OCI-LY3 (cell line): ENCODE measurements at regions not wholly inside any gene's neighbourhood (a gene's known extent, or its start where the extent isn't known, plus 50 kb on each side); places are given as distances from the start of the nearest gene placed in this dataset.

Experiments
- H2AFZ ChIP-seq: fragments of 200-600, 300-600 bp; shearing (Covaris generic); 2 replicates; pipeline ENCODE4 v1.6.0; 2014; ENCODE audit warnings: antibody characterized with exemption, low read depth, low read length
- H3K27ac ChIP-seq: fragments of 200-600, 300-600 bp; sonication (generic); 2 replicates; pipeline ENCODE4 v1.5.1; 2014; ENCODE audit warnings: mild to moderate bottlenecking, low read length, moderate library complexity, mixed read lengths
- H3K27me3 ChIP-seq: fragments of 200-600, 300-600 bp; sonication (generic); 2 replicates; pipeline ENCODE4 v1.6.1; 2014; ENCODE audit warnings: low read depth, low read length, mixed read lengths
- H3K36me3 ChIP-seq: fragments of 200-600, 300-600 bp; sonication (generic); replicated peaks from 2 replicates; pipeline ENCODE3; 2014; ENCODE audit warnings: low read depth, low read length, mixed read lengths
- H3K4me1 ChIP-seq: fragments of 300-600, 200-600 bp; sonication (generic); 2 replicates; pipeline ENCODE4 v1.6.1; 2014; ENCODE audit warnings: low read length, mixed read lengths
- H3K4me2 ChIP-seq: fragments of 200-600, 300-600 bp; sonication (generic); 2 replicates; pipeline ENCODE4 v1.6.1; 2014; ENCODE audit warnings: low read length, mixed read lengths
- H3K4me3 ChIP-seq: fragments of 300-600, 200-600 bp; sonication (generic); 2 replicates; pipeline ENCODE4 v1.5.1; 2014; ENCODE audit warnings: antibody characterized with exemption, mild to moderate bottlenecking, low read length, moderate library complexity
- H3K79me2 ChIP-seq: fragments of 300-600, 200-600 bp; shearing (Covaris generic); 2 replicates; pipeline ENCODE4 v1.6.1; 2014; ENCODE audit warnings: mild to moderate bottlenecking, low read length, mixed read lengths
- H3K9ac ChIP-seq: fragments of 300-600, 200-600 bp; shearing (Covaris generic); 2 replicates; pipeline ENCODE4 v1.6.0; 2014; ENCODE audit warnings: mild to moderate bottlenecking, low read length, moderate library complexity
- H3K9me3 ChIP-seq: fragments of 200-600, 300-600 bp; shearing (Covaris generic); 2 replicates; pipeline ENCODE4 v1.6.1; 2014; ENCODE audit warnings: low read length, mixed read lengths; ENCODE audit not compliant: insufficient read depth
- H4K20me1 ChIP-seq: fragments of 200-600, 300-600 bp; sonication (generic); 2 replicates; pipeline ENCODE4 v1.6.1; 2016; ENCODE audit warnings: low read length, mixed read lengths; ENCODE audit not compliant: insufficient read depth
- CTCF ChIP-seq: fragments of 200-600, 300-600 bp; sonication (generic); IDR thresholded peaks from 2 replicates; pipeline ENCODE4 v1.5.1; 2014; ENCODE audit warnings: antibody characterized with exemption, low read length, low read depth
- EZH2phosphoT487 ChIP-seq: fragments of 200-600 bp; shearing (Covaris generic); IDR thresholded peaks from 2 replicates; pipeline ENCODE4 v1.6.1; 2018; ENCODE audit warnings: antibody characterized with exemption, mixed run types, low read depth

GRCh38 chr12:125604976-125605375 is 539.7 kb downstream of the AACS start:
- Histone ChIP-seq H2AFZ (no peak overlapping the region), H3K27me3 (no peaks in the 10 kb centered on the region), H3K4me3 (no peak overlapping the region), H3K4me2 (no peak overlapping the region), H3K4me1 (no peaks in the 10 kb centered on the region), H3K9ac (no peak overlapping the region), H3K9me3 (no peaks in the 10 kb centered on the region), H3K79me2 (no peaks in the 10 kb centered on the region), H3K27ac (no peak overlapping the region), H3K36me3 (no peaks in the 10 kb centered on the region), H4K20me1 (no peaks in the 10 kb centered on the region)
- TF ChIP-seq EZH2phosphoT487 (no peak), CTCF (no peak)

DNA sequence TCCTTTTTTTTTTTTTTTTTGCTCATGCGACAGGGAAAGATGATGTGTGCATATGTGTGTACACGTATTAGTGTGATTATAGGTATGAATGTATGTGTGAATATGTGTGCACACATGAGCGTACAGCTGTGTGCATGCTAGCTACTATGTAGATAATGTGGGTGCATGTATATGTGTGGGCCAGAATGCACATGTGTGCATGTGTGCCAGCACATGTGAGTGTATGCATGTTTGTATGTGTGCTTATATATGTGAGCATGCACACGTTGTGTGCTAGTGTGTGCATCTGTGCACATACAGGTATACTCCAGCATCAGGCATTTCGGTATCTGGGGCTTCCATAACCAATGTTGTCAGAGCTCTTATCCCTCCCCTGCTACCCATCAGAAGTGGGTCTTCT is 541.1 kb downstream of the AACS start:
- no peak overlapping the region for H3K9ac ChIP-seq
- no peaks in the 10 kb centered on the region for H3K27me3 ChIP-seq
- H3K4me1 ChIP-seq = no peaks in the 10 kb centered on the region
- no peak overlapping the region for H3K4me3 ChIP-seq
- H3K79me2 ChIP-seq = no peaks in the 10 kb centered on the region
- no peaks in the 10 kb centered on the region for H3K9me3 ChIP-seq
- no peak overlapping the region for H3K27ac ChIP-seq
- no peak for TF ChIP-seq EZH2phosphoT487
- no peak for TF ChIP-seq CTCF
- no peak overlapping the region for H3K4me2 ChIP-seq
- H2AFZ ChIP-seq = no peak overlapping the region
- H4K20me1 ChIP-seq = no peaks in the 10 kb centered on the region
- H3K36me3 ChIP-seq = no peaks in the 10 kb centered on the region

GRCh38 chr12:125610292-125610691 is 545.1 kb downstream of the AACS start:
- Histone ChIP-seq H3K9ac (no peak overlapping the region), H3K4me2 (no peak overlapping the region), H2AFZ (no peak overlapping the region), H3K4me1 (no peaks in the 10 kb centered on the region), H3K36me3 (no peaks in the 10 kb centered on the region), H3K27ac (no peak overlapping the region), H4K20me1 (no peaks in the 10 kb centered on the region), H3K79me2 (no peaks in the 10 kb centered on the region), H3K27me3 (no peaks in the 10 kb centered on the region), H3K9me3 (no peaks in the 10 kb centered on the region), H3K4me3 (no peak overlapping the region)
- no peak for TF ChIP-seq EZH2phosphoT487
- no peak for TF ChIP-seq CTCF

DNA sequence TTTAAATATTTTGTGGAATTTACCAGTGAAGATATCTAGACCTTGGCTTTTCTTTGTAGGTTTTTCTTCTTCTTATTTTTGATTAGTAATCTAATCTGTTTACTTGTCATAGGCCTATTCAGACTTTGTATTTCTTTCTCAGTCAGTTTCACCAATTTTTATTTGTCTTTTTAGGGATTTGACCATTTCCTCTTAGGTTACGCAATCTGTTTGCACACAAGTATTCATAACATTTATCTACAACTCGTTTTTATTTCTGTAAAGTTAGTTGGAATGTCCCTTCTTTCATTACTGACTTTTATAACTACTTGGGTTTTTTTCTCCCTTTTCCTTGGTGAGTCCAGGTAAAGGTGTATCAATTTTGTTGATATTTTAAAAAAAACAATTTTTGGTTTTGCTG is 545.7 kb downstream of the AACS start:
- no peak overlapping the region for H3K4me2 ChIP-seq

More for the DNA sequence above, 545.7 kb downstream of the AACS start:
- no peaks in the 10 kb centered on the region for H3K4me1 ChIP-seq
- H4K20me1 ChIP-seq = no peaks in the 10 kb centered on the region
- no peak overlapping the region for H2AFZ ChIP-seq
- no peak overlapping the region for H3K4me3 ChIP-seq
- no peak overlapping the region for H3K9ac ChIP-seq
- no peaks in the 10 kb centered on the region for H3K36me3 ChIP-seq
- no peak overlapping the region for H3K27ac ChIP-seq
- no peaks in the 10 kb centered on the region for H3K79me2 ChIP-seq
- H3K9me3 ChIP-seq = no peaks in the 10 kb centered on the region
- no peaks in the 10 kb centered on the region for H3K27me3 ChIP-seq
- TF ChIP-seq CTCF (no peak), EZH2phosphoT487 (no peak)
